Fibroblast of lung (primary cell): ENCODE measurements at regions not wholly inside any gene's neighbourhood (a gene's known extent, or its start where the extent isn't known, plus 50 kb on each side); places are given as distances from the start of the nearest gene placed in this dataset.

ENCODE experiments used
- CTCF ChIP-seq, 2 donors: IDR thresholded peaks in 1 of 2; conservative IDR thresholded peaks in 1 of 2; 1 replicate in 1 of 2; 2 replicates in 1 of 2; pipeline ENCODE4 v1.5.1; 2011 to 2012; ENCODE audit warnings: low read length in 2 of 2, control low read depth in 1 of 2, inconsistent platforms in 1 of 2, low read depth in 1 of 2, mild to moderate bottlenecking in 1 of 2
- EZH2 ChIP-seq: IDR thresholded peaks from 2 replicates; pipeline ENCODE4 v1.5.1; 2012; ENCODE audit warnings: low read length, control low read depth, mild to moderate bottlenecking; ENCODE audit errors: missing control alignments

- TF ChIP-seq CTCF (conservative IDR thresholded peaks at IDR 0.05 in 1 of 2, IDR thresholded peaks at IDR 0.05 in 1 of 2; ENCODE audit: low read depth in 1 of 2, low read length in 2 of 2) (no peak), EZH2 (no peak)
Observed at GRCh38 chr2:164000176-164000575, 264.4 kb upstream of the FIGN start.
